Stomach smooth muscle (tissue), 2 donors: ENCODE measurements at regions not wholly inside any gene's neighbourhood (a gene's known extent, or its start where the extent isn't known, plus 50 kb on each side); places are given as distances from the start of the nearest gene placed in this dataset.

ENCODE experiments used
- H3K27ac ChIP-seq: one replicate; pipeline ENCODE4 v1.7.0; 2013; ENCODE audit warnings: mild to moderate bottlenecking, low read length, inconsistent platforms
- H3K27me3 ChIP-seq, 2 donors: one replicate each; pipeline ENCODE4 v1.7.0; 2013; ENCODE audit warnings: low read length in 2 of 2; ENCODE audit not compliant: insufficient read depth in 2 of 2, control insufficient read depth in 1 of 2
- H3K36me3 ChIP-seq, 2 donors: one replicate each; pipeline ENCODE4 v1.7.0; 2013; ENCODE audit warnings: low read length in 2 of 2; ENCODE audit not compliant: control insufficient read depth in 2 of 2, insufficient read depth in 2 of 2
- H3K4me1 ChIP-seq: one replicate; pipeline ENCODE4 v1.7.0; 2013; ENCODE audit warnings: low read length; ENCODE audit not compliant: control insufficient read depth, insufficient read depth
- H3K4me3 ChIP-seq, 2 donors: one replicate each; pipeline ENCODE4 v1.7.0; 2013; ENCODE audit warnings: low read length in 2 of 2
- H3K9ac ChIP-seq, 2 donors: one replicate each; pipeline ENCODE4 v1.7.0; 2013; ENCODE audit warnings: low read length in 2 of 2, mild to moderate bottlenecking in 1 of 2
- H3K9me3 ChIP-seq, 2 donors: one replicate each; pipeline ENCODE4 v1.7.0; 2013; ENCODE audit warnings: low read length in 2 of 2; ENCODE audit not compliant: control insufficient read depth in 2 of 2
- donor health status: healthy.
- donor health status: Pancreatic carcinoma.

- no peaks in the 10 kb centered on the region for H3K27me3 ChIP-seq
- H3K4me3 ChIP-seq, result no peak overlapping the region
- H3K36me3 ChIP-seq, result no peaks in the 10 kb centered on the region
- H3K9ac ChIP-seq, result no peak overlapping the region
- no peaks in the 10 kb centered on the region for H3K4me1 ChIP-seq
- no peaks in the 10 kb centered on the region for H3K9me3 ChIP-seq
- H3K27ac ChIP-seq, result no peak overlapping the region
Measured at GRCh38 chr20:40815156-40816038, 126.4 kb upstream of the MAFB start.

GRCh38 chr20:40816039-40816352, 127.0 kb upstream of the MAFB start:
- Histone ChIP-seq H3K4me1 (no peaks in the 10 kb centered on the region), H3K9ac (no peak overlapping the region), H3K9me3 (no peaks in the 10 kb centered on the region), H3K36me3 (no peaks in the 10 kb centered on the region), H3K27ac (no peak overlapping the region), H3K27me3 (no peaks in the 10 kb centered on the region), H3K4me3 (no peak overlapping the region)

GRCh38 chr20:40821429-40821828, 132.4 kb upstream of the MAFB start:
- Histone ChIP-seq H3K4me3 (no peak overlapping the region), H3K4me1 (no peaks in the 10 kb centered on the region), H3K27ac (no peak overlapping the region), H3K9ac (no peak overlapping the region), H3K9me3 (peaks cover 2 to 8% of the 10 kb centered on the region in 2 donors), H3K27me3 (no peaks in the 10 kb centered on the region), H3K36me3 (no peaks in the 10 kb centered on the region)

GRCh38 chr20:40826699-40827098, 137.7 kb upstream of the MAFB start:
- Histone ChIP-seq H3K27ac (no peak overlapping the region), H3K9me3 (peaks cover 2 to 7% of the 10 kb centered on the region in 2 donors), H3K27me3 (no peaks in the 10 kb centered on the region), H3K9ac (no peak overlapping the region), H3K4me1 (no peaks in the 10 kb centered on the region), H3K4me3 (no peak overlapping the region), H3K36me3 (no peaks in the 10 kb centered on the region)

GRCh38 chr20:40835321-40835720, 146.3 kb upstream of the MAFB start:
- H3K9me3 ChIP-seq, result peaks cover 11 to 26% of the 10 kb centered on the region in 2 donors
- H3K27me3 ChIP-seq, result no peaks in the 10 kb centered on the region
- no peaks in the 10 kb centered on the region for H3K4me1 ChIP-seq
- H3K36me3 ChIP-seq, result no peaks in the 10 kb centered on the region
- no peak overlapping the region for H3K9ac ChIP-seq
- no peak overlapping the region for H3K4me3 ChIP-seq
- no peak overlapping the region for H3K27ac ChIP-seq

GRCh38 chr20:40838509-40838908, 149.5 kb upstream of the MAFB start:
- Histone ChIP-seq H3K27ac (no peak overlapping the region), H3K4me3 (no peak overlapping the region), H3K9ac (no peak overlapping the region), H3K27me3 (peaks cover 0 to 2% of the 10 kb centered on the region in 2 donors), H3K4me1 (no peaks in the 10 kb centered on the region), H3K9me3 (peaks cover 8 to 22% of the 10 kb centered on the region in 2 donors), H3K36me3 (no peaks in the 10 kb centered on the region)

- no peak overlapping the region for H3K27ac ChIP-seq
- H3K27me3 ChIP-seq, result peaks cover 0 to 4% of the 10 kb centered on the region in 2 donors
- H3K9ac ChIP-seq, result no peak overlapping the region
- H3K4me3 ChIP-seq, result no peak overlapping the region
- no peaks in the 10 kb centered on the region for H3K4me1 ChIP-seq
- H3K36me3 ChIP-seq, result no peaks in the 10 kb centered on the region
- H3K9me3 ChIP-seq, result peaks cover 0 to 10% of the 10 kb centered on the region in 2 donors
Measured at GRCh38 chr20:40843251-40843650, 154.2 kb upstream of the MAFB start.

- no peaks in the 10 kb centered on the region for H3K36me3 ChIP-seq
- H3K9ac ChIP-seq, result no peak overlapping the region
- peaks cover 0 to 4% of the 10 kb centered on the region in 2 donors for H3K27me3 ChIP-seq
- no peak overlapping the region for H3K4me3 ChIP-seq
- no peaks in the 10 kb centered on the region for H3K4me1 ChIP-seq
- no peak overlapping the region for H3K27ac ChIP-seq
- H3K9me3 ChIP-seq, result peaks cover 0 to 10% of the 10 kb centered on the region in 2 donors
Measured at GRCh38 chr20:40844332-40844731, 155.3 kb upstream of the MAFB start.

GRCh38 chr20:40848096-40848495, 159.1 kb upstream of the MAFB start:
- H3K4me3 ChIP-seq, result no peak overlapping the region
- H3K9me3 ChIP-seq, result peaks cover 0 to 8% of the 10 kb centered on the region in 2 donors
- no peak overlapping the region for H3K9ac ChIP-seq
- no peak overlapping the region for H3K27ac ChIP-seq
- no peaks in the 10 kb centered on the region for H3K4me1 ChIP-seq
- H3K27me3 ChIP-seq, result peaks cover 0 to 2% of the 10 kb centered on the region in 2 donors
- H3K36me3 ChIP-seq, result no peaks in the 10 kb centered on the region

GRCh38 chr20:40848526-40848925, 159.5 kb upstream of the MAFB start:
- Histone ChIP-seq H3K4me1 (no peaks in the 10 kb centered on the region), H3K27ac (no peak overlapping the region), H3K9me3 (peaks cover 0 to 8% of the 10 kb centered on the region in 2 donors), H3K4me3 (no peak overlapping the region), H3K27me3 (peaks cover 0 to 2% of the 10 kb centered on the region in 2 donors), H3K36me3 (no peaks in the 10 kb centered on the region), H3K9ac (no peak overlapping the region)

GRCh38 chr20:40849456-40849855, 160.4 kb upstream of the MAFB start:
- Histone ChIP-seq H3K27ac (no peak overlapping the region), H3K4me3 (no peak overlapping the region), H3K36me3 (no peaks in the 10 kb centered on the region), H3K4me1 (no peaks in the 10 kb centered on the region), H3K9ac (no peak overlapping the region), H3K9me3 (peaks cover 0 to 8% of the 10 kb centered on the region in 2 donors), H3K27me3 (peaks cover 0 to 2% of the 10 kb centered on the region in 2 donors)
